Keratinocyte (primary cell): ENCODE measurements at regions not wholly inside any gene's neighbourhood (a gene's known extent, or its start where the extent isn't known, plus 50 kb on each side); places are given as distances from the start of the nearest gene placed in this dataset.

Experiments
- DNase-seq: peaks from one replicate; pipeline ENCODE4 v3.0.0-alpha.2; 2011; ENCODE audit warnings: low read depth, missing footprints, low spot score
- FAIRE-seq: peaks from 2 replicates; lab custom pipeline; 2011; peaks lifted over from hg19 to GRCh38; lab: Jason Lieb, UNC
- H2AFZ ChIP-seq: 2 replicates; pipeline ENCODE4 v1.6.0; 2012; ENCODE audit warnings: low read length, control low read depth, inconsistent platforms; ENCODE audit not compliant: control insufficient read depth
- H3K27ac ChIP-seq: 2 replicates; pipeline ENCODE4 v1.5.1; 2011; ENCODE audit warnings: low read length; ENCODE audit not compliant: control insufficient read depth, insufficient read depth
- H3K27me3 ChIP-seq: 3 replicates; pipeline ENCODE4 v1.6.0; 2011; ENCODE audit warnings: low read length; ENCODE audit not compliant: control insufficient read depth, insufficient read depth; ENCODE audit errors: extremely low read depth
- H3K36me3 ChIP-seq, 2 experiments: 2 replicates in 1 of 2; 3 replicates in 1 of 2; pipeline ENCODE4 v1.5.1; 2011; ENCODE audit warnings: low read length in 2 of 2, mild to moderate bottlenecking in 1 of 2; ENCODE audit not compliant: control insufficient read depth in 2 of 2, insufficient read depth in 2 of 2; ENCODE audit errors: extremely low read depth in 1 of 2
- H3K4me1 ChIP-seq: 3 replicates; pipeline ENCODE4 v1.5.1; 2011; ENCODE audit warnings: low read length; ENCODE audit not compliant: control insufficient read depth, insufficient read depth; ENCODE audit errors: extremely low read depth
- H3K4me2 ChIP-seq: 3 replicates; pipeline ENCODE4 v1.6.0; 2011; ENCODE audit warnings: low read depth, low read length; ENCODE audit not compliant: control insufficient read depth, insufficient read depth; ENCODE audit errors: extremely low read depth
- H3K4me3 ChIP-seq, 3 experiments: fragments of 200-600 bp in 1 of 3; sonication (generic) in 1 of 3; 2 replicates in 2 of 3; 3 replicates in 1 of 3; pipeline ENCODE4 v1.5.1; 2011 to 2016; ENCODE audit warnings: low read length in 3 of 3, mild to moderate bottlenecking in 3 of 3, control low read depth in 2 of 3, inconsistent platforms in 1 of 3, low read depth in 1 of 3, mixed read lengths in 1 of 3, mixed run types in 1 of 3, moderate library complexity in 1 of 3; ENCODE audit not compliant: control insufficient read depth in 2 of 3, insufficient read depth in 2 of 3; ENCODE audit errors: extremely low read depth in 1 of 3
- H3K79me2 ChIP-seq: 2 replicates; pipeline ENCODE4 v1.6.0; 2012; ENCODE audit warnings: low read length; ENCODE audit not compliant: control insufficient read depth, insufficient read depth
- H3K9ac ChIP-seq: 3 replicates; pipeline ENCODE4 v1.6.0; 2011; ENCODE audit warnings: low read length; ENCODE audit not compliant: control insufficient read depth, insufficient read depth; ENCODE audit errors: extremely low read depth
- H3K9me1 ChIP-seq: 3 replicates; pipeline ENCODE4 v1.6.0; 2011; ENCODE audit warnings: low read length; ENCODE audit not compliant: control insufficient read depth, insufficient read depth; ENCODE audit errors: extremely low read depth
- H3K9me3 ChIP-seq: 2 replicates; pipeline ENCODE4 v1.5.1; 2012; ENCODE audit warnings: low read depth, low read length; ENCODE audit not compliant: control insufficient read depth
- H4K20me1 ChIP-seq: 3 replicates; pipeline ENCODE4 v1.6.0; 2011; ENCODE audit warnings: low read length; ENCODE audit not compliant: control insufficient read depth, insufficient read depth; ENCODE audit errors: extremely low read depth
- CTCF ChIP-seq, 3 experiments: IDR thresholded peaks in 1 of 3; conservative IDR thresholded peaks in 1 of 3; optimal IDR thresholded peaks in 1 of 3; 2 replicates in 2 of 3; 3 replicates in 1 of 3; pipeline versions ENCODE3 to v1.5.1; 2011; ENCODE audit warnings: low read length in 3 of 3, mild to moderate bottlenecking in 3 of 3, moderate library complexity in 2 of 3, control low read depth in 1 of 3, inconsistent platforms in 1 of 3; ENCODE audit not compliant: insufficient read depth in 2 of 3; ENCODE audit errors: extremely low read depth in 1 of 3
- EZH2 ChIP-seq: IDR thresholded peaks from one replicate; pipeline ENCODE4 v1.6.1; 2012; ENCODE audit warnings: inconsistent platforms, mild to moderate bottlenecking, low read length, moderate library complexity
- dilution Hi-C: fragments of 300-500 bp; cut with MboI; formaldehyde crosslinking; loops from one replicate; pipeline ENCODE4 v1.7.0; 2020; ENCODE audit warnings: low sequenced_read_pairs; ENCODE audit not compliant: extremely low pct_ligation_motif_present

GRCh38 chr2:118766871-118767270, 80.6 kb downstream of the EN1 start:
- Histone ChIP-seq H3K36me3 (no peaks in the 10 kb centered on the region), H3K4me1 (no peaks in the 10 kb centered on the region), H3K79me2 (no peaks in the 10 kb centered on the region), H4K20me1 (no peaks in the 10 kb centered on the region), H3K27ac (no peak overlapping the region), H3K9ac (no peak overlapping the region), H3K4me3 (no peak overlapping the region), H3K9me3 (no peaks in the 10 kb centered on the region), H3K27me3 (peaks cover 9% of the 10 kb centered on the region), H2AFZ (no peak overlapping the region), H3K9me1 (no peaks in the 10 kb centered on the region), H3K4me2 (no peak overlapping the region)
- dilution Hi-C loops: no loop called here
- DNase-seq: no peak
- TF ChIP-seq EZH2 (no peak), CTCF (optimal IDR thresholded peaks at IDR 0.05 in 1 of 3, IDR thresholded peaks at IDR 0.05 in 1 of 3, conservative IDR thresholded peaks at IDR 0.05 in 1 of 3; ENCODE audit: extremely low read depth in 1 of 3, insufficient read depth in 2 of 3, low read length in 3 of 3) (no peak)
- no peak for FAIRE-seq

GRCh38 chr2:118764855-118765254, 82.6 kb downstream of the EN1 start:
- no peak for TF ChIP-seq EZH2
- TF ChIP-seq CTCF (optimal IDR thresholded peaks at IDR 0.05 in 1 of 3, IDR thresholded peaks at IDR 0.05 in 1 of 3, conservative IDR thresholded peaks at IDR 0.05 in 1 of 3; ENCODE audit: extremely low read depth in 1 of 3, insufficient read depth in 2 of 3, low read length in 3 of 3): no peak
- FAIRE-seq: no peak
- Histone ChIP-seq H3K36me3 (no peaks in the 10 kb centered on the region), H3K4me1 (no peaks in the 10 kb centered on the region), H3K27ac (no peak overlapping the region), H4K20me1 (no peaks in the 10 kb centered on the region), H3K9me1 (no peaks in the 10 kb centered on the region), H3K27me3 (peaks cover 4% of the 10 kb centered on the region), H2AFZ (no peak overlapping the region), H3K9me3 (no peaks in the 10 kb centered on the region), H3K79me2 (no peaks in the 10 kb centered on the region), H3K4me2 (no peak overlapping the region), H3K9ac (no peak overlapping the region), H3K4me3 (no peak overlapping the region)
- no peak for DNase-seq
- dilution Hi-C loops: no loop called here
